ENCODE measurements at regions not wholly inside any gene's neighbourhood (a gene's known extent, or its start where the extent isn't known, plus 50 kb on each side); places are given as distances from the start of the nearest gene placed in this dataset.

- H3K4me1 ChIP-seq: no peaks in the 10 kb centered on the region
- H3K9me3 ChIP-seq: no peaks in the 10 kb centered on the region
- no peak for TF ChIP-seq EP300 (IDR thresholded peaks at IDR 0.05)
- no peak for TF ChIP-seq POLR2AphosphoS5 (IDR thresholded peaks at IDR 0.05)
- TF ChIP-seq POLR2A (IDR thresholded peaks at IDR 0.05): no peak
- TF ChIP-seq CTCF (IDR thresholded peaks at IDR 0.05): no peak
- H3K27ac ChIP-seq: no peak overlapping the region
- no peak overlapping the region for H3K4me3 ChIP-seq
- no peak for DNase-seq
- intact Hi-C loops (cut with DNase I): no loop called here
- H3K27me3 ChIP-seq: no peaks in the 10 kb centered on the region
- 42 to 45% methylated on average over 3 of the region's 3 CpGs for WGBS, 2 donors
- no peaks in the 10 kb centered on the region for H3K36me3 ChIP-seq
Measured at GRCh38 chr6:50520326-50521266, 192.7 kb upstream of the TFAP2D start.

- no peak for TF ChIP-seq POLR2A (IDR thresholded peaks at IDR 0.05)
- TF ChIP-seq EP300 (IDR thresholded peaks at IDR 0.05): no peak
- no peak for TF ChIP-seq POLR2AphosphoS5 (IDR thresholded peaks at IDR 0.05)
- no peak for TF ChIP-seq CTCF (IDR thresholded peaks at IDR 0.05)
- Histone ChIP-seq H3K27me3 (no peaks in the 10 kb centered on the region), H3K9me3 (no peaks in the 10 kb centered on the region), H3K4me1 (no peaks in the 10 kb centered on the region), H3K27ac (no peak overlapping the region), H3K36me3 (no peaks in the 10 kb centered on the region), H3K4me3 (no peak overlapping the region)
- DNase-seq: no peak
- intact Hi-C loops (cut with DNase I): no loop called here
Measured at GRCh38 chr6:50524341-50524740, 189.0 kb upstream of the TFAP2D start.

GRCh38 chr6:50527985-50528384 lies 185.3 kb upstream of the TFAP2D start:
- 87 to 89% methylated on average over 2 of the region's 2 CpGs for WGBS, 2 donors
- intact Hi-C loops (cut with DNase I): no loop called here

GRCh38 chr6:50539447-50539846 lies 173.9 kb upstream of the TFAP2D start:
- Histone ChIP-seq H3K4me1 (no peaks in the 10 kb centered on the region), H3K27ac (no peak overlapping the region), H3K9me3 (no peaks in the 10 kb centered on the region), H3K36me3 (no peaks in the 10 kb centered on the region), H3K27me3 (no peaks in the 10 kb centered on the region), H3K4me3 (no peak overlapping the region)
- DNase-seq: no peak
- no peak for TF ChIP-seq CTCF (IDR thresholded peaks at IDR 0.05)
- TF ChIP-seq POLR2A (IDR thresholded peaks at IDR 0.05): no peak
- no peak for TF ChIP-seq POLR2AphosphoS5 (IDR thresholded peaks at IDR 0.05)
- no peak for TF ChIP-seq EP300 (IDR thresholded peaks at IDR 0.05)
- intact Hi-C loops (cut with DNase I): no loop called here
- WGBS, 2 donors: 38 to 40% methylated on average over 1 of the region's 1 CpG

More at GRCh38 chr6:50527985-50528384, 185.3 kb upstream of the TFAP2D start:
- H3K9me3 ChIP-seq: no peaks in the 10 kb centered on the region
- no peak for DNase-seq
- H3K4me1 ChIP-seq: no peaks in the 10 kb centered on the region
- H3K4me3 ChIP-seq: no peak overlapping the region
- no peaks in the 10 kb centered on the region for H3K27me3 ChIP-seq
- no peak for TF ChIP-seq POLR2A (IDR thresholded peaks at IDR 0.05)
- no peak overlapping the region for H3K27ac ChIP-seq
- H3K36me3 ChIP-seq: no peaks in the 10 kb centered on the region

- no peaks in the 10 kb centered on the region for H3K27me3 ChIP-seq
- no peak for DNase-seq
- intact Hi-C loops (cut with DNase I): no loop called here
- 74 to 84% methylated on average over 2 of the region's 2 CpGs for WGBS, 2 donors
- no peaks in the 10 kb centered on the region for H3K36me3 ChIP-seq
- no peak overlapping the region for H3K27ac ChIP-seq
- H3K4me3 ChIP-seq: no peak overlapping the region
- H3K9me3 ChIP-seq: no peaks in the 10 kb centered on the region
- TF ChIP-seq EP300 (IDR thresholded peaks at IDR 0.05) (no peak), POLR2A (IDR thresholded peaks at IDR 0.05) (no peak), POLR2AphosphoS5 (IDR thresholded peaks at IDR 0.05) (no peak), CTCF (IDR thresholded peaks at IDR 0.05) (no peak)
- no peaks in the 10 kb centered on the region for H3K4me1 ChIP-seq
Measured at GRCh38 chr6:50541941-50542340, 171.4 kb upstream of the TFAP2D start.

All from sigmoid colon (tissue), 6 donors.